ENCODE measurements at regions not wholly inside any gene's neighbourhood (a gene's known extent, or its start where the extent isn't known, plus 50 kb on each side); places are given as distances from the start of the nearest gene placed in this dataset.

- peaks cover 0 to 12% (median 0%) of the 10 kb centered on the region in 12 donors for H3K9me3 ChIP-seq
- H3K4me3 ChIP-seq = no peak overlapping the region
- DNase-seq = no peak
- no peaks in the 10 kb centered on the region for H3K4me1 ChIP-seq
- TF ChIP-seq CTCF (IDR thresholded peaks at IDR 0.05) (no peak), POLR2A (IDR thresholded peaks at IDR 0.05) (no peak)
- no peak for ATAC-seq
- H3K27me3 ChIP-seq = no peaks in the 10 kb centered on the region
- intact Hi-C loops (cut with DNase I) = no loop called here
- no peaks in the 10 kb centered on the region for H3K36me3 ChIP-seq
- 88 to 96% (median 89%) methylated on average over 1 of the region's 1 CpG for WGBS, 4 donors
- no peak overlapping the region for H3K27ac ChIP-seq
Observed at GRCh38 chr5:155459889-155460500, 446.4 kb downstream of the KIF4B start.

GRCh38 chr5:155460501-155460931, 447.0 kb downstream of the KIF4B start:
- Histone ChIP-seq H3K27me3 (no peaks in the 10 kb centered on the region), H3K4me3 (no peak overlapping the region), H3K9me3 (peaks cover 0 to 14% (median 0%) of the 10 kb centered on the region in 12 donors), H3K4me1 (no peaks in the 10 kb centered on the region), H3K27ac (no peak overlapping the region), H3K36me3 (no peaks in the 10 kb centered on the region)
- DNase-seq (no peak), ATAC-seq (no peak)
- no peak for TF ChIP-seq POLR2A (IDR thresholded peaks at IDR 0.05)
- no peak for TF ChIP-seq CTCF (IDR thresholded peaks at IDR 0.05)
- intact Hi-C loops (cut with DNase I) = no loop called here
- WGBS, 4 donors = 54 to 67% (median 59%) methylated on average over 2 of the region's 2 CpGs

GRCh38 chr5:155461304-155461703, 447.7 kb downstream of the KIF4B start:
- Histone ChIP-seq H3K36me3 (no peaks in the 10 kb centered on the region), H3K9me3 (peaks cover 0 to 14% (median 0%) of the 10 kb centered on the region in 12 donors), H3K27me3 (no peaks in the 10 kb centered on the region), H3K4me3 (no peak overlapping the region), H3K4me1 (no peaks in the 10 kb centered on the region), H3K27ac (no peak overlapping the region)
- intact Hi-C loops (cut with DNase I) = no loop called here
- 72 to 80% (median 78%) methylated on average over 4 of the region's 4 CpGs for WGBS, 4 donors
- ATAC-seq (no peak), DNase-seq (no peak)
- TF ChIP-seq POLR2A (IDR thresholded peaks at IDR 0.05) (no peak), CTCF (IDR thresholded peaks at IDR 0.05) (no peak)

- H3K4me3 ChIP-seq = no peak overlapping the region
- TF ChIP-seq CTCF (IDR thresholded peaks at IDR 0.05) = no peak
- TF ChIP-seq POLR2A (IDR thresholded peaks at IDR 0.05) = no peak
- peaks cover 0 to 14% (median 0%) of the 10 kb centered on the region in 12 donors for H3K9me3 ChIP-seq
- no peaks in the 10 kb centered on the region for H3K27me3 ChIP-seq
- H3K27ac ChIP-seq = no peak overlapping the region
- intact Hi-C loops (cut with DNase I) = no loop called here
- H3K36me3 ChIP-seq = no peaks in the 10 kb centered on the region
- DNase-seq (no peak), ATAC-seq (no peak)
- no peaks in the 10 kb centered on the region for H3K4me1 ChIP-seq
- 47 to 57% (median 53%) methylated on average over 5 of the region's 5 CpGs for WGBS, 4 donors
Observed at GRCh38 chr5:155466851-155467250, 453.3 kb downstream of the KIF4B start.
